Fibroblast of the aortic adventitia (primary cell): ENCODE measurements at regions not wholly inside any gene's neighbourhood (a gene's known extent, or its start where the extent isn't known, plus 50 kb on each side); places are given as distances from the start of the nearest gene placed in this dataset.

Experiments used
- DNase-seq: peaks from one replicate; pipeline ENCODE4 v3.0.0-alpha.2; 2010; ENCODE audit warnings: low read depth
- H3K4me3 ChIP-seq: 2 replicates; pipeline ENCODE4 v1.5.1; 2011; ENCODE audit warnings: low read depth, mild to moderate bottlenecking, control low read depth, low read length, moderate library complexity
- TF ChIP-seq, protein P1 (sequence below): IDR thresholded peaks from 2 replicates; pipeline ENCODE4 v1.5.1; 2011; ENCODE audit warnings: mild to moderate bottlenecking, low read length, control low read depth, inconsistent platforms; ENCODE audit not compliant: insufficient read depth

DNA sequence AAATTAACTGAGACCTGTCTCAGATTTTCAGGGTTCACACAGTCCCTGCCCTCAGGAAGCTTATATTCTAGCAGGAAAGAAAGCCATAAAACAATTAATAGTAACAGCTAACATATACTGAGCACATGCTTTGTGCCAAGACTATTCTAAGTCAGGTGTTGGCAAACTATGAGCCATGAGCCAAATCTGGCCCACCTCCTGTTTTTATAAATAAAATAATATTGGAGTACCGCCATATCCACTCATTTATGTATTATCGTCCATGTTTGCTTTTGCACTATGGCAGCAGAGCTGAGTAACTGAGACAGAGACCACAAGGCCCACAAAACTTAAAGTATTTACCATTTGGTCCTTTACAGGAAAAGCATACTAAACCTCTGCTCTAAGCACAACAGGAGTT lies 83.3 kb upstream of the TRIO start:
- no peak for DNase-seq
- H3K4me3 ChIP-seq = no peak overlapping the region

DNA sequence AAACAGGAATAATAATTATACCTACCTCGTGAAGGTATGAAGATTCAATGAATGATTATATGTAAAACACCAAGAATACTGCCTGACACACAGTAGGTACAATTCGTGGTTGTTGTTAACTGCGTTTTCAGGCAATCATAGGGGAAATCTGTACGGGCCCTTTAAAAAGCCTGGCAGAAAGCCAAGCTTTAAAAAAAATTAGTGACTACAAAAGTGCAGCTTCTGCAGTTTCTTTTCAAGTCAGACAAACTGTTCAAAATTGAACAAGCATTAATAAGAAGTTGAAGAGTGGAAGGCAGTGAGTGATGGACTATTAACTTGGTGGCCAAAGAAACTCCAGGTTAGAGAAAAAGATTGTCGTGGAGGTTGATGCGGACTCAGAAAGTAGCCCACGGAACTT lies 85.9 kb upstream of the TRIO start:
- peak; percentile 9 for DNase-seq
- TF ChIP-seq, protein P1, sequence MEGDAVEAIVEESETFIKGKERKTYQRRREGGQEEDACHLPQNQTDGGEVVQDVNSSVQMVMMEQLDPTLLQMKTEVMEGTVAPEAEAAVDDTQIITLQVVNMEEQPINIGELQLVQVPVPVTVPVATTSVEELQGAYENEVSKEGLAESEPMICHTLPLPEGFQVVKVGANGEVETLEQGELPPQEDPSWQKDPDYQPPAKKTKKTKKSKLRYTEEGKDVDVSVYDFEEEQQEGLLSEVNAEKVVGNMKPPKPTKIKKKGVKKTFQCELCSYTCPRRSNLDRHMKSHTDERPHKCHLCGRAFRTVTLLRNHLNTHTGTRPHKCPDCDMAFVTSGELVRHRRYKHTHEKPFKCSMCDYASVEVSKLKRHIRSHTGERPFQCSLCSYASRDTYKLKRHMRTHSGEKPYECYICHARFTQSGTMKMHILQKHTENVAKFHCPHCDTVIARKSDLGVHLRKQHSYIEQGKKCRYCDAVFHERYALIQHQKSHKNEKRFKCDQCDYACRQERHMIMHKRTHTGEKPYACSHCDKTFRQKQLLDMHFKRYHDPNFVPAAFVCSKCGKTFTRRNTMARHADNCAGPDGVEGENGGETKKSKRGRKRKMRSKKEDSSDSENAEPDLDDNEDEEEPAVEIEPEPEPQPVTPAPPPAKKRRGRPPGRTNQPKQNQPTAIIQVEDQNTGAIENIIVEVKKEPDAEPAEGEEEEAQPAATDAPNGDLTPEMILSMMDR = no peak
- H3K4me3 ChIP-seq = no peak overlapping the region

More for the DNA sequence above, 83.3 kb upstream of the TRIO start:
- TF ChIP-seq, protein P1 = no peak

DNA sequence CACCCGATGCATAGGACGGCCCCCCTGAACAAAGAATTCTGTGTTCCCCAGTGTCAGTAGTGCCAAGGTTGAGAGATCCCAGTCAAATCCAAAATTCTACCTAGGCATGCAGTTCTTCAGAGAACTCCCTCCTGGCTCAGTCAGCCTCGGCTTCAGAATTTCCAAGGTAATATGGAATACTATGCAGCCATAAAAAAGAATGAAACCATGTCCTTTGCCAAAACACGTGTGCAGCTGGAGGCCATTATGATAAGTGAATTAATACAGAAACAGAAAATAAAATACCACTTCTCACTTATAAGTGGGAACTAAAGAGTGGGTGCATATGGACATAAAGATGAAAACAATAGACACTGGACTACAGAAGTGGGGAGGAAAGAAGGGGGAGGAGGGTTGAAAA lies 87.1 kb upstream of the TRIO start:
- no peak overlapping the region for H3K4me3 ChIP-seq
- DNase-seq = no peak
- TF ChIP-seq, protein P1 = no peak

DNA sequence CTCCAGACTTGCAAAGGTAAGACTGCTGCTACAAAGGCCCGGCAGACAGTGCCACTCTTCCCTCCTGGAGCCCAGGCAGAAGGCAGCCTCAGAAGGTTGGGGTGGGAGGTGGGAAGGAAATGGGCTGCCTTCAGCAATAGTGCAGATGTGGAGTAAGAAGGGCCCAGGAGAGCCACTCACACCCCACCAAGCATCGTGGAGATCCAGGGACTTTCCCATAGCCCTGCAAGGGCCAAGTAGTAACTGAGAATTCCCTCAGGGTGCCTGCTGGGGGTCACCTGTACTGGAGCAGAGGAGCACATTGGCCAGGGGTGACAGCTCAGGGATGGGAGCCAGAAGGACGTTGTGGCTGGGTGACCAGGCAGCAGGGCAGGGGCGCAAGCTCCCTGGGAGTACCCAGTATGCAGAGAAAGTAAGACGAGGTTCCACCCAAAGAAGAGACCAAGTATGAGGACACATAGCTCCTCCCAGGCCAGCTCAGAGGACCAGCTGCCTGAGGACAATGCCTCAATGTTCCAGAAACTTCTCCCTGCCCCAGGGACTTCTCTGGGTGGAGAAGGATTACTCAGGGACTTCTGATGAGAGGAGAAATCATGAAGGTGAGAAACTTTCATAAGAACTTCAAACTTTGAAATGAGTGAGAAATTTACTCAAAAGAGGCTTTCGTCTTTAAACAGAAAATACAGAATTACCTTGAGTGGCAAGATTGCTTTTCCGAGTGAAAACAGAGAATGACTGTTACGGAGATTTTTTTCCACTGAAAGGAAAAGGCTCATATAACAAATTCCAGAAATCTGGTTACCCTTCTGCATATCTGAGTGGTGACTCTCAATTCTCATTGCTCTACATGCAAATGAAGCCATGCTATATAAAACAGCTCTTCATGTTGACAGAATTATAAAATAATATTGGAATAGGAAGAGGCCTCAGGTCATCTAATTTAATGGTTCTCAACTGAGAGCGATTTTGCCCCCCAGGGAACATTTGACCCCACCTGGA lies 87.9 kb upstream of the TRIO start:
- H3K4me3 ChIP-seq = no peak overlapping the region
- TF ChIP-seq, protein P1 = no peak
- peak; percentile 23 for DNase-seq

DNA sequence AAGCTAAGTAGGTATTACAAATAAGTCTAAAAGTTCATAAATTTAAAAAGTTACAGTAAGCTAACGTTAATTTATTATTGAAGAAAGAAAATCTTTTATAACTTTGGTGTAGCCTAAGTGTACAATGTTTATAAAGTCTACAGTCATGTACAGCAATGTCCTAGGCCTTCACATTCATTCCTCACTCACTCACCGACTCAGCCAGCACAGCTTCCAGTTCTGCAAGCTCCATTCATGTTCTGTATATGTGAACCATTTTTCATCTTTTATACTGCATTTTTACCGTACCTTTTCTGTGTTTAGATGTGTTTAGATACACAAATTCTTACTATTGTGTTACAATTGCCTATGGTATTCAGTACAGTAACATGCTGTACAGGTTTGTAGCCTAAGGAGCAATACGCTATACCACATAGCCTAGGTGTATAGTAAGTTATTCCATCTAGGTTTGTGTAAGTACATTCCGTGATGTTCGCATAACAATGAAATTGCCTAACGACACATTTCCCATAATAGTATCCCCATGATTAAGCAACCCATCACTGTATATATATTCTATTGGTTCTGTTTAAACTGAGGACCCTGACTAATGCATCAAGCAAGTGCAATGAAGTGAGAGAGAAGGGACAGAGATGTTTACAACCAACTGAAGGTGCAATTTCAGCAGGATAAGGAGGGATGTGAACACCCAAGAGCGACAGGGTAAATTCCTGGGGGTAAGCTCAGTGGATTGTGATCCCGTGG lies 88.9 kb upstream of the TRIO start:
- DNase-seq = no peak
- TF ChIP-seq, protein P1 = no peak
- H3K4me3 ChIP-seq = no peak overlapping the region

- DNase-seq = no peak
- H3K4me3 ChIP-seq = no peak overlapping the region
- TF ChIP-seq, protein P1 = no peak
These were observed 92.3 kb upstream of the TRIO start for GRCh38 chr5:14050821-14051220.
